ENCODE measurements at regions not wholly inside any gene's neighbourhood (a gene's known extent, or its start where the extent isn't known, plus 50 kb on each side); places are given as distances from the start of the nearest gene placed in this dataset.

- no peak overlapping the region for H3K4me3 ChIP-seq (ENCODE audit: low read length)
- DNase-seq (ENCODE audit: low read depth): no peak
- TF ChIP-seq CTCF (conservative IDR thresholded peaks at IDR 0.05; ENCODE audit: low read length): no peak
Observed at GRCh38 chr5:2106721-2107120, 224.0 kb upstream of the IRX4 start.

- H3K4me3 ChIP-seq (ENCODE audit: low read length): no peak overlapping the region
- TF ChIP-seq CTCF (conservative IDR thresholded peaks at IDR 0.05; ENCODE audit: low read length): no peak
- no peak for DNase-seq (ENCODE audit: low read depth)
Observed at GRCh38 chr5:2105141-2105540, 222.4 kb upstream of the IRX4 start.

GRCh38 chr5:2103940-2104339 is 221.2 kb upstream of the IRX4 start:
- TF ChIP-seq CTCF (conservative IDR thresholded peaks at IDR 0.05; ENCODE audit: low read length): no peak
- DNase-seq (ENCODE audit: low read depth): no peak
- no peak overlapping the region for H3K4me3 ChIP-seq (ENCODE audit: low read length)

- H3K4me3 ChIP-seq (ENCODE audit: low read length): no peak overlapping the region
- no peak for DNase-seq (ENCODE audit: low read depth)
- no peak for TF ChIP-seq CTCF (conservative IDR thresholded peaks at IDR 0.05; ENCODE audit: low read length)
Observed at GRCh38 chr5:2102819-2103776, 220.4 kb upstream of the IRX4 start.

- no peak for TF ChIP-seq CTCF (conservative IDR thresholded peaks at IDR 0.05; ENCODE audit: low read length)
- DNase-seq (ENCODE audit: low read depth): no peak
- no peak overlapping the region for H3K4me3 ChIP-seq (ENCODE audit: low read length)
Observed at GRCh38 chr5:2101685-2102084, 219.0 kb upstream of the IRX4 start.

GRCh38 chr5:2096887-2097505 is 214.3 kb upstream of the IRX4 start:
- no peak for DNase-seq (ENCODE audit: low read depth)
- no peak for TF ChIP-seq CTCF (conservative IDR thresholded peaks at IDR 0.05; ENCODE audit: low read length)
- H3K4me3 ChIP-seq (ENCODE audit: low read length): no peak overlapping the region

DNA sequence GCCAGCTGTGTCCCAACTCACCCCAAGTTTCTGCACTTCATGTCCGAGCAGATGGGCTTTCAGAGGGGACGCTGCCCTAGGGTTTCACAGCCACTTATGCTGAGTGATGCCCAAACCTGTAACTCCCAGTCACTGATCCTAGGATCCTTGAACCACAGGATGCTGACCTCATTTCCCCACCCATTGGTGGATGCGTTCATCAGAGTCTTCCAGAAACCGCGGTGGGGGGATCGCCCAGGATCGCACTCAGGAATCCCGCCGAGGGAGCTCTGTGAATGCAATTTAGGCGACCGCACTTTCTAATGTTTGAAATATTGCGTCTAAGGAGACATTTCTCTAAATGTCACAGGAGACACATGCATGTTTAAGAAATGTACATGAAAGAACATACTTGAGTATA is 212.3 kb upstream of the IRX4 start:
- no peak for DNase-seq (ENCODE audit: low read depth)
- no peak overlapping the region for H3K4me3 ChIP-seq (ENCODE audit: low read length)
- no peak for TF ChIP-seq CTCF (conservative IDR thresholded peaks at IDR 0.05; ENCODE audit: low read length)

Measured in AG10803 (cell line).